MG63 (cell line): ENCODE measurements at regions not wholly inside any gene's neighbourhood (a gene's known extent, or its start where the extent isn't known, plus 50 kb on each side); places are given as distances from the start of the nearest gene placed in this dataset.
A peak's percentile ranks its signal among the peaks of the same experiment; 100 is the strongest.
"Not testable (repeated sequence)": the region's sequence is repeated elsewhere in the genome, so short reads cannot be mapped to it uniquely, and the experiment has no call there.

Source experiments
- DNase-seq: peaks from one replicate; pipeline ENCODE4 v3.0.0-alpha.2; 2020
- H3K27me3 ChIP-seq: fragments of 250-450 bp; sonication (Bioruptor Pico); 2 replicates; pipeline ENCODE4 v1.5.1; 2020; ENCODE audit warnings: mild to moderate bottlenecking, moderate library complexity
- H3K36me3 ChIP-seq: fragments of 250-450 bp; sonication (Bioruptor Pico); 2 replicates; pipeline ENCODE4 v1.5.1; 2020; ENCODE audit warnings: mild to moderate bottlenecking, moderate library complexity
- H3K4me3 ChIP-seq: fragments of 250-450 bp; sonication (Bioruptor Pico); 2 replicates; pipeline ENCODE4 v1.5.1; 2020; ENCODE audit warnings: mild to moderate bottlenecking, moderate library complexity
- H3K9me3 ChIP-seq: fragments of 250-450 bp; sonication (Bioruptor Pico); 2 replicates; pipeline ENCODE4 v1.5.1; 2020; ENCODE audit warnings: mild to moderate bottlenecking, moderate library complexity

GRCh38 chr6:112401083-112401482 lies 54.0 kb downstream of the RFPL4B start:
- no peaks in the 10 kb centered on the region for H3K36me3 ChIP-seq
- DNase-seq, result no peak

GRCh38 chr6:112407101-112407590 lies 60.0 kb downstream of the RFPL4B start:
- no peak for DNase-seq
- no peak overlapping the region for H3K4me3 ChIP-seq
- no peaks in the 10 kb centered on the region for H3K36me3 ChIP-seq
- no peaks in the 10 kb centered on the region for H3K27me3 ChIP-seq
- H3K9me3 ChIP-seq, result 0 out of 2 replicates have a peak, but pooled peaks cover 1% of the 10 kb centered on the region

More at GRCh38 chr6:112401083-112401482, 54.0 kb downstream of the RFPL4B start:
- Histone ChIP-seq H3K9me3 (0 out of 2 replicates have a peak, but pooled peaks cover 1% of the 10 kb centered on the region), H3K4me3 (no peak overlapping the region), H3K27me3 (no peaks in the 10 kb centered on the region)

- no peak for DNase-seq
- no peaks in the 10 kb centered on the region for H3K9me3 ChIP-seq
- no peak overlapping the region for H3K4me3 ChIP-seq
- no peaks in the 10 kb centered on the region for H3K27me3 ChIP-seq
- H3K36me3 ChIP-seq, result no peaks in the 10 kb centered on the region
These were observed 61.4 kb downstream of the RFPL4B start for GRCh38 chr6:112408522-112408921.

- H3K9me3 ChIP-seq, result no peaks in the 10 kb centered on the region
- DNase-seq, result peak; percentile 6
- no peak overlapping the region for H3K4me3 ChIP-seq
- no peaks in the 10 kb centered on the region for H3K27me3 ChIP-seq
- no peaks in the 10 kb centered on the region for H3K36me3 ChIP-seq
These were observed 62.2 kb downstream of the RFPL4B start for GRCh38 chr6:112409311-112409710.

- no peaks in the 10 kb centered on the region for H3K27me3 ChIP-seq
- H3K9me3 ChIP-seq, result peaks cover 1% of the 10 kb centered on the region; the same call in 1 of the 2 replicates
- no peaks in the 10 kb centered on the region for H3K36me3 ChIP-seq
- H3K4me3 ChIP-seq, result no peak overlapping the region
- DNase-seq, result no peak
These were observed 66.7 kb downstream of the RFPL4B start for GRCh38 chr6:112413780-112414179.

- Histone ChIP-seq H3K4me3 (no peak overlapping the region), H3K36me3 (no peaks in the 10 kb centered on the region), H3K9me3 (peaks cover 4% of the 10 kb centered on the region; the same call in 1 of the 2 replicates), H3K27me3 (no peaks in the 10 kb centered on the region)
- DNase-seq, result no peak
These were observed 68.2 kb downstream of the RFPL4B start for GRCh38 chr6:112415366-112415765.

GRCh38 chr6:112416866-112417265 lies 69.7 kb downstream of the RFPL4B start:
- Histone ChIP-seq H3K4me3 (no peak overlapping the region), H3K36me3 (no peaks in the 10 kb centered on the region), H3K27me3 (no peaks in the 10 kb centered on the region), H3K9me3 (peaks cover 4% of the 10 kb centered on the region; the same call in 1 of the 2 replicates)
- DNase-seq, result no peak

GRCh38 chr6:112427011-112427410 lies 79.9 kb downstream of the RFPL4B start:
- not testable (repeated sequence) for H3K27me3 ChIP-seq, DNase-seq, H3K4me3 ChIP-seq, H3K9me3 ChIP-seq, H3K36me3 ChIP-seq

- Histone ChIP-seq H3K27me3 (no peaks in the 10 kb centered on the region), H3K36me3 (no peaks in the 10 kb centered on the region), H3K9me3 (0 out of 2 replicates have a peak, but pooled peaks cover 2% of the 10 kb centered on the region), H3K4me3 (no peak overlapping the region)
- no peak for DNase-seq
These were observed 80.4 kb downstream of the RFPL4B start for GRCh38 chr6:112427499-112427898.

- Histone ChIP-seq H3K9me3 (0 out of 2 replicates have a peak, but pooled peaks cover 2% of the 10 kb centered on the region), H3K36me3 (no peaks in the 10 kb centered on the region), H3K27me3 (no peaks in the 10 kb centered on the region), H3K4me3 (no peak overlapping the region)
- DNase-seq, result no peak
These were observed 81.3 kb downstream of the RFPL4B start for GRCh38 chr6:112428477-112428876.

- Histone ChIP-seq H3K9me3 (0 out of 2 replicates have a peak, but pooled peaks cover 2% of the 10 kb centered on the region), H3K4me3 (no peak overlapping the region), H3K36me3 (no peaks in the 10 kb centered on the region), H3K27me3 (no peaks in the 10 kb centered on the region)
- DNase-seq, result no peak
These were observed 82.1 kb downstream of the RFPL4B start for GRCh38 chr6:112429226-112429625.

- Histone ChIP-seq H3K9me3 (no peaks in the 10 kb centered on the region), H3K36me3 (no peaks in the 10 kb centered on the region), H3K27me3 (no peaks in the 10 kb centered on the region), H3K4me3 (no peak overlapping the region)
- DNase-seq, result no peak
These were observed 84.7 kb downstream of the RFPL4B start for GRCh38 chr6:112431803-112432202.

- no peak overlapping the region for H3K4me3 ChIP-seq
- no peaks in the 10 kb centered on the region for H3K36me3 ChIP-seq
- no peaks in the 10 kb centered on the region for H3K9me3 ChIP-seq
These were observed 85.7 kb downstream of the RFPL4B start for GRCh38 chr6:112432853-112433252.

GRCh38 chr6:112433457-112433856 lies 86.3 kb downstream of the RFPL4B start:
- Histone ChIP-seq H3K27me3 (no peaks in the 10 kb centered on the region), H3K36me3 (no peaks in the 10 kb centered on the region), H3K9me3 (no peaks in the 10 kb centered on the region), H3K4me3 (no peak overlapping the region)
- DNase-seq, result no peak

More at GRCh38 chr6:112432853-112433252, 85.7 kb downstream of the RFPL4B start:
- H3K27me3 ChIP-seq, result no peaks in the 10 kb centered on the region
- DNase-seq, result no peak

GRCh38 chr6:112434896-112435435 lies 87.8 kb downstream of the RFPL4B start:
- Histone ChIP-seq H3K27me3 (no peaks in the 10 kb centered on the region), H3K4me3 (no peak overlapping the region), H3K36me3 (no peaks in the 10 kb centered on the region), H3K9me3 (no peaks in the 10 kb centered on the region)
- DNase-seq, result no peak

- H3K36me3 ChIP-seq, result no peaks in the 10 kb centered on the region
- no peaks in the 10 kb centered on the region for H3K9me3 ChIP-seq
- no peak overlapping the region for H3K4me3 ChIP-seq
- H3K27me3 ChIP-seq, result no peaks in the 10 kb centered on the region
- no peak for DNase-seq
These were observed 89.9 kb downstream of the RFPL4B start for GRCh38 chr6:112437058-112437457.

GRCh38 chr6:112439010-112439409 lies 91.9 kb downstream of the RFPL4B start:
- Histone ChIP-seq H3K27me3 (no peaks in the 10 kb centered on the region), H3K4me3 (no peak overlapping the region), H3K9me3 (no peaks in the 10 kb centered on the region), H3K36me3 (no peaks in the 10 kb centered on the region)
- no peak for DNase-seq

- Histone ChIP-seq H3K36me3 (no peaks in the 10 kb centered on the region), H3K27me3 (no peaks in the 10 kb centered on the region), H3K9me3 (no peaks in the 10 kb centered on the region), H3K4me3 (no peak overlapping the region)
- no peak for DNase-seq
These were observed 92.3 kb downstream of the RFPL4B start for GRCh38 chr6:112439432-112439831.
